GM12878 (cell line): ENCODE measurements at regions not wholly inside any gene's neighbourhood (a gene's known extent, or its start where the extent isn't known, plus 50 kb on each side); places are given as distances from the start of the nearest gene placed in this dataset.

ENCODE experiments used
- ATAC-seq: fragments of 200-7000 bp; cut with Tn5 transposase; 3 replicates; pipeline ENCODE4 v1.9.1; 2020; ENCODE audit warnings: mild to moderate bottlenecking, moderate library complexity
- BruUV-seq: library from RNA; stranded (reverse); fragments of 400-500 nt; replicated peaks from 2 replicates; lab custom pipeline; 2021; lab: Mats Ljungman, UMichigan
- CTCF ChIA-PET: fragments of 300-600 bp; sonication (Branson Sonifier 250); formaldehyde crosslinking; extraction: SDS; loops from one replicate; lab custom pipeline; 2021; ENCODE audit warnings: inconsistent platforms; lab: Yijun Ruan, JAX
- POLR2A ChIA-PET: fragments of 350-600 bp; formaldehyde crosslinking; extraction: SDS; loops from one replicate; lab custom pipeline; 2021; ENCODE audit warnings: inconsistent platforms; lab: Charles Lee
- RAD21 ChIA-PET: fragments of 300-600 bp; sonication (Branson Sonifier 250); formaldehyde crosslinking; loops from one replicate; lab custom pipeline; 2023; ENCODE audit warnings: antibody characterized with exemption; ENCODE audit not compliant: unreplicated experiment; lab: Charles Lee
- SMC1A ChIA-PET: fragments of 300-600 bp; sonication (Branson Sonifier 250); formaldehyde crosslinking; loops from one replicate; lab custom pipeline; 2023; ENCODE audit not compliant: unreplicated experiment, uncharacterized antibody; lab: Charles Lee
- DNase-seq: peaks from one replicate; pipeline ENCODE4 v3.0.0-alpha.2; 2011; ENCODE audit warnings: low read depth, low spot score
- FAIRE-seq: peaks from 3 replicates; lab custom pipeline; 2011; peaks lifted over from hg19 to GRCh38; lab: Jason Lieb, UNC
- H2AFZ ChIP-seq: 2 replicates; pipeline ENCODE4 v1.6.0; 2011; ENCODE audit warnings: low read depth, low read length, control low read depth; ENCODE audit not compliant: control insufficient read depth
- H3K27ac ChIP-seq: 2 replicates; pipeline ENCODE4 v1.5.1; 2011; ENCODE audit warnings: control low read depth; ENCODE audit not compliant: control insufficient read depth, insufficient read depth
- H3K27me3 ChIP-seq, 2 experiments: replicated peaks in 1 of 2; 2 replicates each; pipeline versions ENCODE4 v1.6.0 to v1.6.1; 2011; ENCODE audit warnings: low read length in 1 of 2; ENCODE audit not compliant: control insufficient read depth in 2 of 2, insufficient read depth in 2 of 2
- H3K36me3 ChIP-seq, 2 experiments: 2 replicates each; pipeline ENCODE4 v1.5.1; 2011; ENCODE audit warnings: low read length in 1 of 2; ENCODE audit not compliant: control insufficient read depth in 2 of 2, insufficient read depth in 2 of 2
- H3K4me1 ChIP-seq: 2 replicates; pipeline ENCODE4 v1.6.1; 2011; ENCODE audit warnings: mild to moderate bottlenecking, low read length, moderate library complexity, mixed read lengths; ENCODE audit not compliant: control insufficient read depth, insufficient read depth
- H3K4me2 ChIP-seq: 2 replicates; pipeline ENCODE4 v1.6.0; 2011; ENCODE audit warnings: control low read depth; ENCODE audit not compliant: control insufficient read depth, insufficient read depth
- H3K4me3 ChIP-seq: fragments of 200-600 bp; sonication (generic); 2 replicates; pipeline ENCODE4 v1.5.1; 2016
- H3K79me2 ChIP-seq: 2 replicates; pipeline ENCODE4 v1.6.0; 2011; ENCODE audit warnings: low read length; ENCODE audit not compliant: control insufficient read depth, insufficient read depth
- H3K9ac ChIP-seq: 2 replicates; pipeline ENCODE4 v1.8.0; 2011; ENCODE audit warnings: low read length, control low read depth, mixed read lengths; ENCODE audit not compliant: control insufficient read depth, insufficient read depth
- H3K9me3 ChIP-seq: replicated peaks from 3 replicates; pipeline ENCODE4 v1.5.1; 2011; ENCODE audit warnings: mild to moderate bottlenecking, low read length; ENCODE audit not compliant: control insufficient read depth, insufficient read depth
- H4K20me1 ChIP-seq: 2 replicates; pipeline ENCODE4 v1.6.0; 2011; ENCODE audit not compliant: control insufficient read depth, insufficient read depth
- ATF2 ChIP-seq: IDR thresholded peaks from 2 replicates; pipeline ENCODE4 v1.6.1; 2012; ENCODE audit warnings: low read length, inconsistent platforms
- BCLAF1 ChIP-seq: fragments of 450-650 bp; IDR thresholded peaks from 2 replicates; pipeline ENCODE4 v1.6.1; 2017; ENCODE audit warnings: antibody characterized with exemption, mild to moderate bottlenecking, moderate library complexity
- BHLHE40 ChIP-seq, 2 experiments: fragments of 450-650 bp in 1 of 2; IDR thresholded peaks; 2 replicates each; pipeline ENCODE4 v1.6.1; 2011 to 2017; ENCODE audit warnings: low read depth in 2 of 2, borderline replicate concordance in 1 of 2, improper control_type of control experiment in 1 of 2, low read length in 1 of 2, mild to moderate bottlenecking in 1 of 2
- FOXK2 ChIP-seq: fragments of 450-650 bp; IDR thresholded peaks from 2 replicates; pipeline ENCODE4 v1.6.1; 2017; ENCODE audit warnings: mild to moderate bottlenecking, moderate library complexity
- GATAD2B ChIP-seq: fragments of 450-650 bp; conservative IDR thresholded peaks from 2 replicates; pipeline ENCODE4 v1.6.1; 2017; ENCODE audit warnings: low read depth, mild to moderate bottlenecking, moderate library complexity
- IKZF2 ChIP-seq, 2 experiments: fragments of 450-650 bp; IDR thresholded peaks; 2 replicates each; pipeline ENCODE4 v1.6.1; 2017; ENCODE audit warnings: mild to moderate bottlenecking in 2 of 2, moderate library complexity in 2 of 2
- MAX ChIP-seq: IDR thresholded peaks from 2 replicates; pipeline ENCODE4 v1.6.1; 2012; ENCODE audit warnings: low read depth, low read length, improper control_type of control experiment
- MEF2B ChIP-seq: fragments of 450-650 bp; IDR thresholded peaks from 2 replicates; pipeline ENCODE4 v1.6.1; 2018; ENCODE audit warnings: mild to moderate bottlenecking, moderate library complexity; ENCODE audit not compliant: partially characterized antibody, poor library complexity, severe bottlenecking
- PAX8 ChIP-seq: fragments of 450-650 bp; IDR thresholded peaks from 2 replicates; pipeline ENCODE4 v1.6.1; 2017; ENCODE audit warnings: mild to moderate bottlenecking, moderate library complexity
- SMARCA5 ChIP-seq: fragments of 450-650 bp; IDR thresholded peaks from 2 replicates; pipeline ENCODE4 v1.6.1; 2017; ENCODE audit warnings: mild to moderate bottlenecking
- SREBF2 ChIP-seq: IDR thresholded peaks from 2 replicates; pipeline ENCODE4 v1.6.1; 2012; ENCODE audit warnings: mild to moderate bottlenecking, low read length
- SUPT20H ChIP-seq: IDR thresholded peaks from 2 replicates; pipeline ENCODE4 v1.6.1; 2011; ENCODE audit warnings: low read depth, mild to moderate bottlenecking, low read length, moderate library complexity, borderline replicate concordance; ENCODE audit not compliant: control insufficient read depth
- YBX1 ChIP-seq: fragments of 450-650 bp; IDR thresholded peaks from 2 replicates; pipeline ENCODE4 v1.6.1; 2016; ENCODE audit warnings: antibody characterized with exemption
- WGBS: methylation state at CpG from one replicate; pipeline ENCODE4 v1.1.6; 2016; ENCODE audit warnings: low lambda C conversion rate; ENCODE audit not compliant: insufficient replicate concordance, insufficient coverage; ENCODE audit errors: missing lambda C conversion rate; 5-methylcytosine and 5-hydroxymethylcytosine counted together
- in situ Hi-C: fragments of 300-500 bp; cut with MboI; formaldehyde crosslinking; loops from 9 replicates; pipeline ENCODE4 v1.14.3; 2018; ENCODE audit warnings: mixed read lengths
- intact Hi-C: fragments of 100-400 bp; cut with micrococcal nuclease; formaldehyde crosslinking; loops from one replicate; pipeline ENCODE4 v1.14.2; 2022; ENCODE audit not compliant: unreplicated experiment

- no peak for TF ChIP-seq ATF2
- TF ChIP-seq SREBF2, result no peak
- no peak for TF ChIP-seq SUPT20H
- TF ChIP-seq BCLAF1, result no peak
- TF ChIP-seq GATAD2B, result no peak
Observed at GRCh38 chr4:23225564-23225963, 532.8 kb downstream of the GBA3 start (continued).

GRCh38 chr4:23224684-23225420 lies 532.1 kb downstream of the GBA3 start:
- no peak for ATAC-seq
- ChIA-PET CTCF (no interaction called here), POLR2A (no interaction called here)
- no peak for TF ChIP-seq ATF2
- TF ChIP-seq FOXK2, result no peak
- TF ChIP-seq MEF2B, result no peak
- TF ChIP-seq PAX8, result no peak
- no peak for TF ChIP-seq SMARCA5
- no peak for TF ChIP-seq IKZF2 (IDR thresholded peaks at IDR 0.05)
- no peak for TF ChIP-seq YBX1
- TF ChIP-seq BHLHE40 (IDR thresholded peaks at IDR 0.05; ENCODE audit: borderline replicate concordance in 1 of 2, low read depth in 2 of 2, low read length in 1 of 2), result no peak
- no peak for TF ChIP-seq SREBF2
- TF ChIP-seq MAX, result no peak
- TF ChIP-seq, all 136 proteins: peak for 0
- no peak for FAIRE-seq
- intact Hi-C loops (no loop called here), in situ Hi-C loops (no loop called here)
- H3K4me2 ChIP-seq, result no peak overlapping the region
- no peak overlapping the region for H3K4me3 ChIP-seq
- H3K4me1 ChIP-seq, result no peaks in the 10 kb centered on the region
- no peaks in the 10 kb centered on the region for H4K20me1 ChIP-seq
- H3K79me2 ChIP-seq, result no peaks in the 10 kb centered on the region
- no TSS peak for BruUV-seq
- no peak overlapping the region for H3K27ac ChIP-seq
- ChIA-PET SMC1A (no interaction called here), RAD21 (no interaction called here)
- H3K9me3 ChIP-seq, result no peaks in the 10 kb centered on the region
- H3K27me3 ChIP-seq, result no peaks in the 10 kb centered on the region
- no peak overlapping the region for H2AFZ ChIP-seq
- no peak overlapping the region for H3K9ac ChIP-seq
- no peaks in the 10 kb centered on the region for H3K36me3 ChIP-seq
- WGBS, result 19% methylated on average over 4 of the region's 4 CpGs
- no peak for DNase-seq
